HG03196 (cell line): ENCODE measurements at regions not wholly inside any gene's neighbourhood (a gene's known extent, or its start where the extent isn't known, plus 50 kb on each side); places are given as distances from the start of the nearest gene placed in this dataset.

Source experiments
- ATAC-seq: cut with Tn5 transposase; IDR thresholded peaks from one replicate; pipeline ENCODE4 v1.9.1; 2021; ENCODE audit not compliant: unreplicated experiment

DNA sequence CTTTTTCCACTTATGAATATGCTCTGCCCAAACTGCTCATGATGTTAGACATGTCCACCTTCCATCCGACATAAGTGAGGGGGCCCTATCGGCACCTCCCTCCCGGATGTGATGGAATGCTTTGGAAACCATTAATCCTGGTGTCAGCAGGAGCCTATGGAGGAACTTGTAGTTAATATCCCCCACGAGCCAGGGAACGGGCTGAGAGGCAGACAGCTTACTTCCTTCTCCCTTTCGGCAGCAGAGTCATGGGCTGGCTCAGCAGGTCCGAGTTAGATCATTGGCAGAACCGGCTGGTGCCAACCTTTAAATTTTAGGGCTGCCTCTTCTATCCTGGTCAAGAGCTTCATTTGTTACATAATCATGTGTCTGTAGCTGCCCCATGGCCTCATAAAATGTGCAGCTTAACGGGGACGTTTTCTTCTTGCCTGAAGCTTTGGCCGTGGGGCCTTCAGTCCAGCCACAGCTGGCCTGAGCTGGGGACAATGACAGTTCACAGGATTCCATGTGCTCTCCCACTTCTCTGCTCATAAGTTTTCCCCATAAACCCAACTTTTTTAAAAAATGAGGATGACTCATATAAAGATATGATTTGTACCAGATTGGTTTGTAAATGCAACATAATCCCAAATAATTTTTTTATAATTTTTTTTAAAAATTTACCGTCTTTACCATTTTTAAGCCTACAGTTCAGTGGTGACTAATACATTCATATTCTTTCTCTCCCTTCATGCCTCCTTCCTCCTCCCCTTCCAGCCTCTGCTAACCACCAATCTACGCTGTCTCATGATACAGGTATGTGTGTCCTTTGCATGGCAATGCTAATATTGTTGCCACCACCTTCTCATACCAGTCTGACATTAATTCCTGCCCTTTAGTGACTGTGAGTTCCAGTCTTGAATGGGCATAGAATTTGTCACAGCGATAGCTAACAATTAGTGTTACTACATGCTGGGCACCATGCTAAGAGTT lies 62.2 kb upstream of the RGMA start:
- no peak for ATAC-seq

DNA sequence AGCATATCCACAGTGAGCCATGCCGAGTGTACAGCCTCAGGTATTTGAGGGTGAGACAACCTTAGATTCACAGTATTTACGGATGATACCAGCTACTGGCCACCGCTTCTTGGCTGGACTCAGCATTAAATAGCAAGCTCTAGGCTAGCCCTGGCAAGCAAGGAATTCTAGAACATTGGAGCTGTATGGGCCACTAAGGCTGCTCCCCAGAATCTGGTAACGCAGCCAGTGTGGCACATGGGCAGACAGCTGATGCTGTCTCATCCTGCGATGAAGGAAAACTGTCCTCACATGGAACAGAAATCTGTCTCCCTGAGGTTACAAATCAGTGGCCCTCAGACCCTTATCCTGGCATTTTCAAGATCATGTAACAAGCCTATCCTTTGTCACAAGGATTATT lies 57.6 kb upstream of the RGMA start:
- no peak for ATAC-seq

GRCh38 chr15:93146196-93146595 lies 57.2 kb upstream of the RGMA start:
- no peak for ATAC-seq

DNA sequence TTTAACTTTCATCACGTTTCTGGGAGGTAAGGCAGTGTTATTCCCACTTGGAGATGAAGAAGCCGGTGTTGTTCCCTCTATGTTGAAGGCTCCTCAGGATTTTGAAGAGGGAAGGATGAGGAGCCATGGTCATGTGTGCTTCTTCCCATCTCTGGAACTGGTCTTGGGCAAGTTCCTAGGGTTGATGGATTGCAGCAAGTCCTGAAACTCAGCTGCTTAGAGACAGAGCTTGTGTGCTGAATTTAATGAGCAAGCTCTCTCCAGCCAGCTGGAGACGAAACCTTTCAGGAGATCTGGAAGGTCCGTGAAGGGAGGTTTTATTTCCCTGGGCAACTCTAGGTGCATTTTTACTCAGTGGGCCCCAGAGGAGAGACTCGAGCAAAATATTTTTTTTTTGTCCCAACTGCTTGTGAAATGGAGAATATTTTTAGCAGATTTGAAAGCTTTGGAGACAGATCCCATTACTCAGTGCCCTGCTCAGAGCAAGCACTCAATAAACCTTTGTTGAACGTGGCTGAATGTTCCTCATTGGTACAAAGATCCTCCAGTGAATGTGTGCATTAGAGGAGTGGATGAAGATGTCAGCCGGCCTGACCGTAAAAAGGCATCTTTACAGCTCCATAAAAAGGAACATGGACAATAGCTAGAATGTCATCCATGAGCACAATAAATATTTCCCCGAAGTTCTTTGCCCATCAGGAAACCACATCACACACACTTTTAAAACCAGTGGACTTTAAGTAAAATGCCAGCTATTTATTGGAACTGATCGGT lies 55.6 kb upstream of the RGMA start:
- ATAC-seq = no peak

- no peak for ATAC-seq
Measured at GRCh38 chr15:93143186-93143585, 54.2 kb upstream of the RGMA start.

DNA sequence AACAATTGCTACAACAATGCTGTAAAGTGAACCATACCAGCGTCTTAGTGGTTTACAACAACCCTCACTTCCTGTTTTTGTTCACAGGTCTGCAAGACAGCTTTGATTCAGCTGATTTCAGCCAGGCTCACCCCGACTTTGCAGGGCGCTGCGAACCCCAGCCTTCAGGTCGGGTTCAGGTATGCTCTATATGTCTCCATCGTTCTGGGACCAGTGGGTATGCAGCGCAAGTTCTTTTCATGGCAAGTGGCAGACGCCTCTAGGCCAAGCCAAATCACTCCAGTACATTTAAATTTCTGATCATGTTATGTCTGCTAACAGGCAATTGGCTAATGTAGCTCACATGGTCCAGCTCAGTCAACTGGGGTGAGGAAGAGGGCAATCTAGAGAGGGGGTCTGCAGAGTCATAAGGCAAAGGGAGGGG lies 52.4 kb upstream of the RGMA start:
- no peak for ATAC-seq

DNA sequence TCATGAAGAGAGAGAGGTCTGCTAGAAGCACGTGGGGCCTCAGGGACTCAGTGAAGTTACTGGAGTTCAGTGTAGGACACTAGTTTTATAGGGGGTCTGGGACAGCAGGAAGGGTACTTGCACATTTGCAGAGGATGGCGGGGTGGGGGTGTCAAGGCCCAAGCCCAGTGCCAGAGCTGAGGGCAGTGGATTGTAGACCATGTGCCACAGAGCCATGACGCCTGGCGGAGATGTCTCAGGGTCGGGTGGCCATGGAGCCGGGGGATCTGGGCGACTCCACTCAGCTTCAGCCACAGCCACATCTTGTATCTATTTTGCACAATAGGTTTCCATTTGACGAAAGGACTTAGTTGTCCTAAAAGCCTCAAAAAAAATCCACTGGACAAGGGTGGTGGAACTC lies 50.4 kb upstream of the RGMA start:
- ATAC-seq = no peak

DNA sequence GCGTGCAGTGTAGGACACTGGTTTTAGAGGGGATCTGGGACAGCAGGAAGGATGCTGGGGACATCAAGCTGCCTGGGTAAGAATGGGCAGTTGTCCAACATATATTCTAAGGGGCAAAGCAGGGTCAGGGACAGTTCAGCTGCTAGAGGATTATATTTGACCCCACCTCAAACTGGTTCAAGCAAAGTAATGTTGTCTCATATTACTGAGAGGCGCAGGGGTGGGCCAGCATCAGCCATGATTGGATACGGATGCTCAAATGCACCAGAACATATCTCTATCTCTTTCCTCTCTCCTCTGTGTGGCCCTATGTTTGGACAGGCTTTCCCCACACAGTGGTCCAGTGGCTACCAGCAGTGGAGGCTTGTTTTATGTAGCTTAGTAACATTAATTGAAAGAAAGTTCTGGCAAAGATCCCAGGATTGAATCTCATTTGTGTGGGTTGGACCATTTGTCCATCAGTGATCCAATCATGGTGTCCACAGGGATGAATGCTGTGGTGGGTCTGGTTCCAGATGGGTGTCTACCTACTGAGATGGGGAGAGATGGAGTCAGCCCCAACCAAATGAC lies 49.8 kb upstream of the RGMA start:
- ATAC-seq = no peak
